GM12878 (cell line): ENCODE measurements at regions not wholly inside any gene's neighbourhood (a gene's known extent, or its start where the extent isn't known, plus 50 kb on each side); places are given as distances from the start of the nearest gene placed in this dataset.

ENCODE experiments used
- ATAC-seq: fragments of 200-7000 bp; cut with Tn5 transposase; 3 replicates; pipeline ENCODE4 v1.9.1; 2020; ENCODE audit warnings: mild to moderate bottlenecking, moderate library complexity
- BruUV-seq: library from RNA; stranded (reverse); fragments of 400-500 nt; replicated peaks from 2 replicates; lab custom pipeline; 2021; lab: Mats Ljungman, UMichigan
- CTCF ChIA-PET: fragments of 300-600 bp; sonication (Branson Sonifier 250); formaldehyde crosslinking; extraction: SDS; loops from one replicate; lab custom pipeline; 2021; ENCODE audit warnings: inconsistent platforms; lab: Yijun Ruan, JAX
- POLR2A ChIA-PET: fragments of 350-600 bp; formaldehyde crosslinking; extraction: SDS; loops from one replicate; lab custom pipeline; 2021; ENCODE audit warnings: inconsistent platforms; lab: Charles Lee
- RAD21 ChIA-PET: fragments of 300-600 bp; sonication (Branson Sonifier 250); formaldehyde crosslinking; loops from one replicate; lab custom pipeline; 2023; ENCODE audit warnings: antibody characterized with exemption; ENCODE audit not compliant: unreplicated experiment; lab: Charles Lee
- SMC1A ChIA-PET: fragments of 300-600 bp; sonication (Branson Sonifier 250); formaldehyde crosslinking; loops from one replicate; lab custom pipeline; 2023; ENCODE audit not compliant: unreplicated experiment, uncharacterized antibody; lab: Charles Lee
- DNase-seq: peaks from one replicate; pipeline ENCODE4 v3.0.0-alpha.2; 2011; ENCODE audit warnings: low read depth, low spot score
- FAIRE-seq: peaks from 3 replicates; lab custom pipeline; 2011; peaks lifted over from hg19 to GRCh38; lab: Jason Lieb, UNC
- H2AFZ ChIP-seq: 2 replicates; pipeline ENCODE4 v1.6.0; 2011; ENCODE audit warnings: low read depth, low read length, control low read depth; ENCODE audit not compliant: control insufficient read depth
- H3K27ac ChIP-seq: 2 replicates; pipeline ENCODE4 v1.5.1; 2011; ENCODE audit warnings: control low read depth; ENCODE audit not compliant: control insufficient read depth, insufficient read depth
- H3K27me3 ChIP-seq, 2 experiments: replicated peaks in 1 of 2; 2 replicates each; pipeline versions ENCODE4 v1.6.0 to v1.6.1; 2011; ENCODE audit warnings: low read length in 1 of 2; ENCODE audit not compliant: control insufficient read depth in 2 of 2, insufficient read depth in 2 of 2
- H3K36me3 ChIP-seq, 2 experiments: 2 replicates each; pipeline ENCODE4 v1.5.1; 2011; ENCODE audit warnings: low read length in 1 of 2; ENCODE audit not compliant: control insufficient read depth in 2 of 2, insufficient read depth in 2 of 2
- H3K4me1 ChIP-seq: 2 replicates; pipeline ENCODE4 v1.6.1; 2011; ENCODE audit warnings: mild to moderate bottlenecking, low read length, moderate library complexity, mixed read lengths; ENCODE audit not compliant: control insufficient read depth, insufficient read depth
- H3K4me2 ChIP-seq: 2 replicates; pipeline ENCODE4 v1.6.0; 2011; ENCODE audit warnings: control low read depth; ENCODE audit not compliant: control insufficient read depth, insufficient read depth
- H3K4me3 ChIP-seq: fragments of 200-600 bp; sonication (generic); 2 replicates; pipeline ENCODE4 v1.5.1; 2016
- H3K79me2 ChIP-seq: 2 replicates; pipeline ENCODE4 v1.6.0; 2011; ENCODE audit warnings: low read length; ENCODE audit not compliant: control insufficient read depth, insufficient read depth
- H3K9ac ChIP-seq: 2 replicates; pipeline ENCODE4 v1.8.0; 2011; ENCODE audit warnings: low read length, control low read depth, mixed read lengths; ENCODE audit not compliant: control insufficient read depth, insufficient read depth
- H3K9me3 ChIP-seq: replicated peaks from 3 replicates; pipeline ENCODE4 v1.5.1; 2011; ENCODE audit warnings: mild to moderate bottlenecking, low read length; ENCODE audit not compliant: control insufficient read depth, insufficient read depth
- H4K20me1 ChIP-seq: 2 replicates; pipeline ENCODE4 v1.6.0; 2011; ENCODE audit not compliant: control insufficient read depth, insufficient read depth
- ATF7 ChIP-seq: fragments of 450-650 bp; IDR thresholded peaks from 2 replicates; pipeline ENCODE4 v1.6.1; 2016; ENCODE audit warnings: low read depth, mild to moderate bottlenecking
- BMI1 ChIP-seq: fragments of 450-650 bp; IDR thresholded peaks from 2 replicates; pipeline ENCODE4 v1.6.1; 2016; ENCODE audit warnings: mild to moderate bottlenecking, moderate library complexity, borderline replicate concordance
- HDAC2 ChIP-seq: fragments of 200-600 bp; sonication (generic); IDR thresholded peaks from 2 replicates; pipeline ENCODE4 v1.6.1; 2017
- IKZF1 ChIP-seq: fragments of 450-650 bp; conservative IDR thresholded peaks from 2 replicates; pipeline ENCODE4 v1.6.1; 2017; ENCODE audit warnings: antibody characterized with exemption, mild to moderate bottlenecking
- LARP7 ChIP-seq: fragments of 450-650 bp; IDR thresholded peaks from 2 replicates; pipeline ENCODE4 v1.6.1; 2017; ENCODE audit warnings: mild to moderate bottlenecking
- MTA2 ChIP-seq: fragments of 450-650 bp; IDR thresholded peaks from 2 replicates; pipeline ENCODE4 v1.6.1; 2016; ENCODE audit warnings: low read depth, mild to moderate bottlenecking, moderate library complexity
- NRF1 ChIP-seq: conservative IDR thresholded peaks from 2 replicates; pipeline ENCODE4 v1.6.1; 2011; ENCODE audit warnings: mild to moderate bottlenecking, low read depth, low read length, improper control_type of control experiment
- RAD21 ChIP-seq: IDR thresholded peaks from 2 replicates; pipeline ENCODE4 v1.6.1; 2011; ENCODE audit warnings: mild to moderate bottlenecking, low read depth, low read length, moderate library complexity; ENCODE audit not compliant: insufficient read depth
- SIX5 ChIP-seq: IDR thresholded peaks from 2 replicates; pipeline ENCODE4 v1.6.1; 2011; ENCODE audit warnings: mild to moderate bottlenecking, low read depth, low read length, moderate library complexity; ENCODE audit not compliant: severe bottlenecking
- STAT3 ChIP-seq: IDR thresholded peaks from 2 replicates; pipeline ENCODE4 v1.6.1; 2011; ENCODE audit warnings: low read depth, low read length, improper control_type of control experiment
- ZNF274 ChIP-seq: IDR thresholded peaks from one replicate; pipeline ENCODE4 v1.8.0; 2011; ENCODE audit not compliant: insufficient read length, insufficient read depth
- ZNF384 ChIP-seq: IDR thresholded peaks from 2 replicates; pipeline ENCODE4 v1.6.1; 2012; ENCODE audit warnings: low read depth, mild to moderate bottlenecking, low read length, improper control_type of control experiment, borderline replicate concordance
- WGBS: methylation state at CpG from one replicate; pipeline ENCODE4 v1.1.6; 2016; ENCODE audit warnings: low lambda C conversion rate; ENCODE audit not compliant: insufficient replicate concordance, insufficient coverage; ENCODE audit errors: missing lambda C conversion rate; 5-methylcytosine and 5-hydroxymethylcytosine counted together
- in situ Hi-C: fragments of 300-500 bp; cut with MboI; formaldehyde crosslinking; loops from 9 replicates; pipeline ENCODE4 v1.14.3; 2018; ENCODE audit warnings: mixed read lengths
- intact Hi-C: fragments of 100-400 bp; cut with micrococcal nuclease; formaldehyde crosslinking; loops from one replicate; pipeline ENCODE4 v1.14.2; 2022; ENCODE audit not compliant: unreplicated experiment
- TF ChIP-seq, protein P1 (sequence below): fragments of 450-650 bp; formaldehyde crosslinking; IDR thresholded peaks from 2 replicates; pipeline ENCODE4 v1.5.0; 2022; ENCODE audit warnings: mild to moderate bottlenecking, missing genetic modification characterization

DNA sequence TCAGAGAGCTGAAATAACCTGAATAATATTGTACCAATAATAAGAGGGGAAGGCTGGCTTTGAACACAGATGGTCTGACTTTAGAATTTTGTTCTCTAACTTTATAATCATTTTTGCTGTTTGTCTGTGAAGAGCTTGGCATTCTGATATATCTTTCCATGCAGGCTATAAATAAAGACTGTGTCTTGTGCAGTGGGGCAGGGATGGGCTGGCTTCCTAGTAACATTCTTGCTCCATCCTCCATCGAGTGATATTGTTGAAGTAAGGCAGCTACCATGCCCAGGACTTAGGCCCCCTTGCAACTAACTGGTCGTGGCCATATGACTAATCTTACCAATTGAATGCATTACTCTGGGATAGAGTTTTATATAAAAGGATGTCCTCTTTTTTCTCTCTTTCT is 234.7 kb upstream of the IRX3 start (continued):
- TF ChIP-seq SIX5: no peak
- no peak for TF ChIP-seq BMI1
- TF ChIP-seq IKZF1: no peak
- TF ChIP-seq NRF1: no peak
- no peak for TF ChIP-seq HDAC2
- no peak for TF ChIP-seq LARP7
- no peak for TF ChIP-seq RAD21

DNA sequence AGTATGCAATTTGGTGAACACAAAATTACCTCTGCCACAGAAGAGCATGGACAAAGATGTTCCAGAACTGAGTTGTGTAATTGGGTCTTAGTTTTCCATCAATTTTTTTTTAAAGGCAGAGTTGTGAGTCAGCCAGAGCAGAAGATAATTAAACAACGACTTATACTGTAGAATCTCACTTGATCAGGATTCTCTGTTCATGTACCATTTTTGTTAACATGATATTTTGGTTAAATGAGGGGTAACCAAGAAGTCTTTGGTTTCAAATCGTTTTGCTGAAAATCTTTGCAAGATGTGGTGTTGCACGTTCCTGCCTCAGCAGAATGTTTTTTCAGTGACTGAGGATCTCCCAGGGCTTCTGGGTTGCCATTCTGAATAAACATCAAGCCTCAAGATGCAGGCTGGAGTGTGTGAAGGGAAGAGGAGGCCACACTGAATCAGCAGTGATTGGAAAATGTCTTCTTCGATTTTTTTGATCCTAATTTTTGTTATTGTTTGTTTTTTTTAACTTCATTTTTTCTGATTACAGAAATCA is 232.6 kb upstream of the IRX3 start:
- FAIRE-seq (no peak), ATAC-seq (no peak), DNase-seq (no peak)
- ChIA-PET POLR2A (no interaction called here), SMC1A (no interaction called here), RAD21 (no interaction called here), CTCF (interaction anchor here (0.6 kb wide), 1 partner anchor 303 kb away, joined by 3 read pairs; no protein-coding TSS in a partner anchor)
- Histone ChIP-seq H4K20me1 (no peaks in the 10 kb centered on the region), H3K9me3 (no peaks in the 10 kb centered on the region), H3K79me2 (no peaks in the 10 kb centered on the region), H3K4me3 (no peak overlapping the region), H3K4me1 (no peaks in the 10 kb centered on the region), H2AFZ (no peak overlapping the region), H3K9ac (no peak overlapping the region), H3K27ac (no peak overlapping the region), H3K27me3 (no peaks in the 10 kb centered on the region), H3K4me2 (no peak overlapping the region), H3K36me3 (no peaks in the 10 kb centered on the region)
- intact Hi-C loops: no loop called here
- WGBS: 4% methylated on average over 4 of the region's 4 CpGs
- in situ Hi-C loops: no loop called here
- no TSS peak for BruUV-seq
- TF ChIP-seq ATF7 (no peak), STAT3 (no peak), MTA2 (no peak), ZNF384 (no peak), ZNF274 (no peak)
- TF ChIP-seq, protein P1, sequence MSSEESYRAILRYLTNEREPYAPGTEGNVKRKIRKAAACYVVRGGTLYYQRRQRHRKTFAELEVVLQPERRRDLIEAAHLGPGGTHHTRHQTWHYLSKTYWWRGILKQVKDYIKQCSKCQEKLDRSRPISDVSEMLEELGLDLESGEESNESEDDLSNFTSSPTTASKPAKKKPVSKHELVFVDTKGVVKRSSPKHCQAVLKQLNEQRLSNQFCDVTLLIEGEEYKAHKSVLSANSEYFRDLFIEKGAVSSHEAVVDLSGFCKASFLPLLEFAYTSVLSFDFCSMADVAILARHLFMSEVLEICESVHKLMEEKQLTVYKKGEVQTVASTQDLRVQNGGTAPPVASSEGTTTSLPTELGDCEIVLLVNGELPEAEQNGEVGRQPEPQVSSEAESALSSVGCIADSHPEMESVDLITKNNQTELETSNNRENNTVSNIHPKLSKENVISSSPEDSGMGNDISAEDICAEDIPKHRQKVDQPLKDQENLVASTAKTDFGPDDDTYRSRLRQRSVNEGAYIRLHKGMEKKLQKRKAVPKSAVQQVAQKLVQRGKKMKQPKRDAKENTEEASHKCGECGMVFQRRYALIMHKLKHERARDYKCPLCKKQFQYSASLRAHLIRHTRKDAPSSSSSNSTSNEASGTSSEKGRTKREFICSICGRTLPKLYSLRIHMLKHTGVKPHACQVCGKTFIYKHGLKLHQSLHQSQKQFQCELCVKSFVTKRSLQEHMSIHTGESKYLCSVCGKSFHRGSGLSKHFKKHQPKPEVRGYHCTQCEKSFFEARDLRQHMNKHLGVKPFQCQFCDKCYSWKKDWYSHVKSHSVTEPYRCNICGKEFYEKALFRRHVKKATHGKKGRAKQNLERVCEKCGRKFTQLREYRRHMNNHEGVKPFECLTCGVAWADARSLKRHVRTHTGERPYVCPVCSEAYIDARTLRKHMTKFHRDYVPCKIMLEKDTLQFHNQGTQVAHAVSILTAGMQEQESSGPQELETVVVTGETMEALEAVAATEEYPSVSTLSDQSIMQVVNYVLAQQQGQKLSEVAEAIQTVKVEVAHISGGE (CRISPR knock-in tag): no peak
